Activated naive CD4-positive, alpha-beta T cell treated with anti-CD3 and anti-CD28 coated beads, Interleukin-2, amount 50 U/mL, for 72 hours (primary cell): ENCODE measurements at regions not wholly inside any gene's neighbourhood (a gene's known extent, or its start where the extent isn't known, plus 50 kb on each side); places are given as distances from the start of the nearest gene placed in this dataset.

Source experiments
- ATAC-seq, 2 donors: fragments of 150-1000 bp; cut with Tn5 transposase; 2 replicates each; pipeline ENCODE4 v1.10.0; 2021; ENCODE audit warnings: mild to moderate bottlenecking in 2 of 2, moderate library complexity in 2 of 2
- DNase-seq, 2 donors: peaks; one replicate each; pipeline ENCODE4 v3.0.0; 2021 to 2022; ENCODE audit warnings: low spot score in 2 of 2
- H3K27ac Mint-ChIP-seq, 2 donors: one replicate each; pipeline ENCODE4 v1.8.0; 2022; ENCODE audit warnings: mild to moderate bottlenecking in 2 of 2, mixed read lengths in 2 of 2
- H3K36me3 Mint-ChIP-seq, 2 donors: one replicate each; pipeline ENCODE4 v1.8.0; 2022; ENCODE audit warnings: mixed read lengths in 2 of 2
- H3K9me3 Mint-ChIP-seq, 2 donors: one replicate each; pipeline ENCODE4 v1.8.0; 2022; ENCODE audit warnings: mixed read lengths in 2 of 2

DNA sequence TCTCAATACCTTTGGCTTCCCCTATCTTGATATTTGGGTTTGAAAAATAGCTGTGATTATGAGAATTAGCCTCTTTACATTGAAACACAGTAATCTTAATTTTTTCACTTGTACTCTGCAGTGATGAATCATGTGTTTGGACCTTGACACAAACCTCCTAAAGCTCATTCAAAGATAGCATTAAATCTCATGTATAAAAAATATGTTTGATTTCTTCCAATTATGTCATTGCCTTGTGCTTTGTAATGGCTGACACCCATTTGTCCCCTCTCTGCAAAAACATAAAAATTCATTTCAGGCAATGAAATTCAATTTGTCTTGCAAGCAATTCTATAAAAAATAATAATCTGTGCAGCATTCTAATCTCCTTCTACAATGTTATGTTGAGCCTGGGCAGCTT lies 422.4 kb upstream of the BOD1L1 start:
- Mint-ChIP-seq H3K9me3 (no peaks in the 10 kb centered on the region), H3K36me3 (no peaks in the 10 kb centered on the region), H3K27ac (no peak overlapping the region)
- no peak for ATAC-seq
- no peak for DNase-seq

DNA sequence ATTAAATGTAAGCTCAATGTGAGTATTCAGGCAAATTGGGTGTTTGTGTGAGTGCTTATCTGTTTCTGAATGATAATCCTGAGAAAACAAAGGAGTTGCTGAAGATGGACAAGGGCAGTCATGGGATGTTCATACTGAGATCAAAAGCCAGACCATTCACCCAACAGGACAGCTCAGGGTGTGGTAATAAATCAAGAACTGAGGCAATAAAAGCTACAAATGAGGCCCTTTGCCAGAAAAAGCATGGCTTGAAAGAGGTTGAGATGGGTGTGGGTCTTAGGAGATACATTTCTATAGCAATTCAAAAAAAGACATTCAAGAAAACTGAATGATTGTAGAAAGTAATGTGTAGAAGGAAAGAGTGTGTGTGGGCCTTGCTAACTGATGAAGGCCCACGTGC lies 425.8 kb upstream of the BOD1L1 start:
- no peak for DNase-seq
- no peaks in the 10 kb centered on the region for H3K9me3 Mint-ChIP-seq
- ATAC-seq = no peak
- no peaks in the 10 kb centered on the region for H3K36me3 Mint-ChIP-seq
- H3K27ac Mint-ChIP-seq = no peak overlapping the region

DNA sequence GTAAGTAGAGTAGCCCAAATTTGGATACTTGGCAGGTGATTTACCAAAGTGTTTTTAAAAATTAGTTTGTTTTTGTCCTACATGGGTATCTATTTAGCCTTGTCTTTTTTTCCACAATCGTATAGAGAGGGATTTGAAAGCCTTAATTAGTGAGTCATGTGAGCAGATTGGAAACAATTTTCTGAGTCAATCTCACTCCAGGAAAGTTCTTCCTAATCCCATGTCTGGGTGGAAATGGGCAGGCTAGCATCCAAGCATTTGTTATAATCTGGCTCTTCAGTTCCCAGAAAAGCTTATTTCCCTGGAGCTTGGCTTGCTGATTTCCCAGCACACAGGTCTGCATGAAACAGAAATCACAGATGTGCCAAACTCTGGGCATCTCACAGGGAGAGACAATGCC lies 426.9 kb upstream of the BOD1L1 start:
- Mint-ChIP-seq H3K27ac (no peak overlapping the region), H3K9me3 (no peaks in the 10 kb centered on the region), H3K36me3 (no peaks in the 10 kb centered on the region)
- no peak for ATAC-seq
- no peak for DNase-seq

DNA sequence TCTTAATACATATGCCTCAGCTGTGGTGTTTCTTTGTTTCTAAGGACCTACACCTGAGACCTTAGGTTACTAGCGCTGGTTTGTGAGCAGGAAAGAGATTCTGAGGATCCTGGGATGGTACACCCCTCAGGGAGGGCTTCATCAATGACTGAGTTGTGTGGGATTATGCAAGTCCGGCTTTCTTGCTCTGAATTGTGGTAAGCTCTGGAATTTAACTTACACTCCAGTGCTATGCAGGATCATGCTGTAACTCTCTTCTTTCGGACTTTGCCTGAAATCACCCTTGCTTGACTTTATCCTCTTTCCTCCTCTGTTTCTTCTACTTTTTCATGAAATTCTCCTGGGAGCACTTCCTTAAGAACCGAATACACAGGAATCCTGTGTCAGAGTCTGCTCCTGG lies 431.5 kb upstream of the BOD1L1 start:
- Mint-ChIP-seq H3K9me3 (no peaks in the 10 kb centered on the region), H3K27ac (no peak overlapping the region), H3K36me3 (no peaks in the 10 kb centered on the region)
- DNase-seq (no peak), ATAC-seq (no peak)

DNA sequence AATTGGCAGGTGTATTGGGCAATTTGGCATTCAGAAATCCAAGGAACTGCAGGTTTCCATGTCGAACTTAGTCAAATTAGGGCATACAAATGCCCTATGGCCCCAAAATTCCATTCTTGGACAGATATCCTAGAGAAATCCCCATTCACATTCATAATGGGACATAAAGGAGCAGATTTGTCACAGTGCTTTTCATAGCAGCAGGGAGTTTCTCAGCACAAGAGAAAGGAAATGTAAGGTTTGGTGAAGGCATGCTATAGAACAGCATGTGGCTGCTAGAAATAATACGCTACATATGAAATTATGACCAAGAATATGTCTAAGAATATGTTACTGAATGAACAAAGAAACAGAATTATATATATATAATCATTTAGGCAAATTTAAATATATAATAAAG lies 437.5 kb upstream of the BOD1L1 start:
- ATAC-seq (no peak), DNase-seq (no peak)
- H3K27ac Mint-ChIP-seq = no peak overlapping the region
- peaks cover 0 to 4% of the 10 kb centered on the region in 2 donors for H3K9me3 Mint-ChIP-seq
- H3K36me3 Mint-ChIP-seq = no peaks in the 10 kb centered on the region

DNA sequence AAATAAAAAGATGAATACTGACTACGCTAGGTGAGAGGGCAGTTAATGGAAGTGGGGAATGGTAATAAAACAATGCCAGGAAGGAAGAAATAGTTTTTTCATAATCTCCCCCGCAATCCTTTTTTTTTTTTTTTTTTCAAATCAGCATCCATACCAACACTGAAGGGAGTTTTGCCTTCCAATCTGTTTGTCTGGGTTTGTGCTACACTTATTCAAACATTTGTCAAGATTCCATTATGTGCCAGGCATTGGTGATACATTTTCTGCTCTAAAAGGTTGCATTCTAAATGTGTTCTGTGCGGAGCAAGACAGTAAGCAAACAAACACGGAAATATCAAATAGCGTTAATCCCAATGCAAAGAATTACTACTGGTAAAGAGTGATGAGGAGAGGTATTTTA lies 437.9 kb upstream of the BOD1L1 start:
- H3K27ac Mint-ChIP-seq = no peak overlapping the region
- H3K9me3 Mint-ChIP-seq = peaks cover 0 to 4% of the 10 kb centered on the region in 2 donors
- H3K36me3 Mint-ChIP-seq = no peaks in the 10 kb centered on the region
- no peak for DNase-seq
- no peak for ATAC-seq

DNA sequence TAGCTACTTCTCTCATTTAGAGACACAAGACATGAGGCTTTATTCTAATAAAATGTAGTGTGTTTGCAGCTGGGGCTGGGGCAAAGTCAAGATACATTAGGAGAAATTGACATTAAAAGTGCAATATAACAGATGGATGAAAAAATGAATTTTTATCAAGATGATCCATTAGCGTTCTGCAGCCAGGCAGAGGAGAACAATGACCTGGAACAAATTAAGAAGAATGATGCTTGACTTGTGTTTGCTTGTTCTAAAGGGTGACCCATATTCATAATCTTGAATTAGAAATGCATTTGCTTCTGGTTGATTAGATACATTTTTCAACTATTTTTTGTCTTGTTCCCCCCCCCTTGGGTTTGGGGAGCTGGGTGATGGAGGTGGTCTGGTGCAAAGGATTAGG lies 439.5 kb upstream of the BOD1L1 start:
- DNase-seq (no peak), ATAC-seq (no peak)
- Mint-ChIP-seq H3K9me3 (peaks cover 0 to 6% of the 10 kb centered on the region in 2 donors), H3K27ac (no peak overlapping the region), H3K36me3 (peaks cover 0 to 5% of the 10 kb centered on the region in 2 donors)

DNA sequence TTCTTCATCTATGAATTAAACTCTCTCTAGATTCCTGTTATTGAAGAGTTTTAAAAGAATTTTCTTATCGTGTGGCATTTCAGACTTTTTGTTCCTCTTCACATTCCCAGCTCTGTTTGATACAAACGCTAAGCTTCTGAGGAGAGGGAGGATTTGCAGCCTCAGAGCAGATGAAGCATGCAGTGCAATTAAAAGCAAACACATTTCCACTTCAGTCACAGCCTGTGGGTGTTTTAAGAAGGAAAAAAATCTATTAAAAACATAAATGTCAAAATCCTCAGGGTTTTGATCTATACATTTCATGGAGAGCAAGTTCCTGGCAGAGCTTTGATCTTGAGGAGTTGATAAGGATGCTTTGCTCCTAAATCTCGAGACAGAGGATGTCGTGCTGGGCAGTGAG lies 442.4 kb upstream of the BOD1L1 start:
- ATAC-seq = no peak
- Mint-ChIP-seq H3K36me3 (peaks cover 0 to 21% of the 10 kb centered on the region in 2 donors), H3K27ac (no peak overlapping the region), H3K9me3 (peaks cover 4 to 24% of the 10 kb centered on the region in 2 donors)
- no peak for DNase-seq

DNA sequence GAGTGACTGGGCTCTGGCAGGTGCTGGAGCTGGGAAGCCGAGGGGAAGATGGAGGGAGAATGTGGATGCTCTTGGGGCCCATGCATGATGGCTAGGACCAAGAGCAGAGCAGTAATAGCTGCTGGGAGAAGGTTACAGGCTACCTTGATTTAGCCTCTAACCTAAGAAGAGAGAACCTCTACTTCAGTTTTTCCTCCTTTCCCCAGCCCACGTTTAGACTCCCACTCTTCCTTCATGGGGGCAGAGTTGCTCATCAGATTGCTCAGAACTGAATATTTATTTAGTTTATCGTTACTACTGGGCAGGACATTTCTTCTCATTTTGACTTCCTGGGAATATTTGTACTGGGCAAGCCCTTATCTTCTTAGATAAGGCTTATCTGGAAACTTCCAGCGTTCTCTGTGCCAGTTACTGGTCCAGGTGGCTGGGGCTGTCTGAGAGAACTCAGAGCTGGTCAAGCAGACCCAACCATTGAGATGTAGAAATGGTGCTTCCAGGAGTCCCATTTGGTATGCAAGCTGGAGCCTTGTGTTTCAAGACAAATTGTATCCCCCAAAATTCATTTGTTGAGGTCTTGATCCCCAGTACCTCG lies 442.9 kb upstream of the BOD1L1 start:
- Mint-ChIP-seq H3K27ac (no peak overlapping the region), H3K9me3 (peaks cover 9 to 24% of the 10 kb centered on the region in 2 donors), H3K36me3 (peaks cover 0 to 21% of the 10 kb centered on the region in 2 donors)
- DNase-seq (no peak), ATAC-seq (no peak)

DNA sequence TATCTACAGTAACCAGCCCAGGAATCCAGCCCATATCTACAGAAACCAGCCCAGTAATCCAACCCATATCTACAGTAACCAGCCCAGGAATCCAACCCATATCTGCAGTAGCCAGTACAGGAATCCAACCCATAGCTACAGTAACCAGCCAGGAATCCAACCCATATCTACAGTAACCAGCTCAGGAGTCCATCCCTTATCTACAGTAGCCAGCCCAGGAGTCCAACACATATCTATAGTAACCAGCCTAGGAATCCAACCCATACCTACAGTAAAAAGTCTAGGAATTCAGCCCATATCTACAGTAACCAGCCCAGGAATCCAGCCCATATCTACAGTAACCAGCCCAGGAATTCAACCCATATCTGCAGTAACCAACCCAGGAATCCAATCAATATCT lies 445.0 kb upstream of the BOD1L1 start:
- no peak overlapping the region for H3K27ac Mint-ChIP-seq
- H3K9me3 Mint-ChIP-seq = peaks cover 15 to 24% of the 10 kb centered on the region in 2 donors
- ATAC-seq (no peak), DNase-seq (no peak)
- peaks cover 0 to 21% of the 10 kb centered on the region in 2 donors for H3K36me3 Mint-ChIP-seq

DNA sequence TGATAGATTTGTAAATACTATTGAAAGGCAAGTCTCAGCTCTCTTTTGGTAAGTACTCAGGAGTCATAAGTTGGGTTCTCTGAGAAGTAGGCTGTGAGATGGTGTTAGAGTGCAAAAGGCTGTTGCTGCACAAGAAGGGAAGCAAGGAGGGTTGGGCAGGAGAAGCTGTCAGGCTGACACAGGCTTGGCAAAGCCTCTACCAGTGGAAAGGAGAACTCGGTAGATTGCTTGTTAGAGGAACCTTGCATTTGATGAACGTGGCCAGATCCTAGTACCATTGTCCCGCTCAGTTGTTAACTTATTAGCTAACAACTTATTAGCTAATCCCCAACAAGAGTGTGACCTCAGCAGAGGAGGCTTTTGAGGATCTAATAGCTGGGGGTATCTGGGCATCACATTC lies 449.3 kb upstream of the BOD1L1 start:
- DNase-seq = no peak
- no peak overlapping the region for H3K27ac Mint-ChIP-seq
- peaks cover 0 to 18% of the 10 kb centered on the region in 2 donors for H3K36me3 Mint-ChIP-seq
- no peak for ATAC-seq
- peaks cover 15 to 20% of the 10 kb centered on the region in 2 donors for H3K9me3 Mint-ChIP-seq

DNA sequence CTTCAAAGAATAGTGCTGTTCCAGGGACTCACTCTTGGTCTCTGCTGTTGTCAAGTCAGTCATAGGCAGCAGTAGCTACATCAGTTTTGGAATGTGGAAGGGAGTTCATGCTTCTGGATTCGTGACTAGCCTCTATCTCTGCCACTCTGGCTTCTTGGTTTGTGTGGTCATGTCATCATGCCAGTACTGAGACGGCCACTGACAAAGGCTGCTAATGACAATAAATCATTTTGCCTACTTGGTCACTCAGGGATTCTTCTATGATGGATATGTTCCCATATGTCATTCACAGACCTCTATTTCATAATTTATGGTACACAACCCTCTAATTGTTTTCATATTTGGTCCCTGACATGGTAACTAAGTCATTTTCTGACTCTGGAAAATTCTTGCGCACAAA lies 450.8 kb upstream of the BOD1L1 start:
- Mint-ChIP-seq H3K27ac (no peak overlapping the region), H3K9me3 (peaks cover 5 to 12% of the 10 kb centered on the region in 2 donors), H3K36me3 (peaks cover 0 to 5% of the 10 kb centered on the region in 2 donors)
- no peak for ATAC-seq
- no peak for DNase-seq

DNA sequence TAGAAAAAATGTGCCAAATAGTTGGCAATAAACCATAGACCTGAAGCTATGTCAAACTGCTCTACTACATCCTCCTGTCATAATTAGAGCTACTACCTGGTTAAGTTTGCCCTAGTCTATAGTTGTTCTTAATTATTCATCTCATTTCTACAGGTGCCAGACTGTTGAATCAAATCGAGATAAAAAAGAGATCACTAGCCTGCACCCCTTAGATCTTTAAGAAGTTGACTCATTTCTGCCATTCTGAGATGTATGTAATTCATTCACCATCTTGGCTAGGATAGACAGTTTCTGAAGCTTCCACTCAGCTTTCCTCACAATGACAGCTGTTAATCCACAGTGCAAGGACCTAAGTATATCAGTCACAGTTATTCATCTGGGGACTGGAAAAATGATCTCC lies 452.1 kb upstream of the BOD1L1 start:
- ATAC-seq = peak; percentile 39 to 97
- H3K9me3 Mint-ChIP-seq = peaks cover 0 to 12% of the 10 kb centered on the region in 2 donors
- DNase-seq = no peak
- H3K27ac Mint-ChIP-seq = no peak overlapping the region
- no peaks in the 10 kb centered on the region for H3K36me3 Mint-ChIP-seq

DNA sequence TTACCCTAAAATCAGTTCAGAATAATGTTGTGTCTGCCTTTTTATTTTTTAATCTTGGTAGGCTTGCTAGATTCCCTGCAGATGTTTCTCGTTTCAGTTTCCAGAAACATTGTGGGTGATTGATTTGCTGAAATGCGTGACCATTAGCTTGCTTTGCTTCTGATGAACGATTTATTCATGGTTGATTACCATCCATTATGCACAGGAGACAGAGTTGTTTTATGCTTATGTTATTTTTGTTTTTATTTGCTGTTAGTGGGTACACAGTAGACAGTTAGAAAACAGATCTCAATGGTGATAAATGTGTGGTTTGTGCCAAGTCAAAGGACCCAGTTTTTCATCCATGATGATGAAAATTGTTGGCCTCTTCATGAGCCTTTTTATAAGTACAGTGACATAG lies 455.6 kb upstream of the BOD1L1 start:
- Mint-ChIP-seq H3K27ac (no peak overlapping the region), H3K9me3 (peaks cover 4 to 13% of the 10 kb centered on the region in 2 donors), H3K36me3 (no peaks in the 10 kb centered on the region)
- ATAC-seq (no peak), DNase-seq (no peak)

DNA sequence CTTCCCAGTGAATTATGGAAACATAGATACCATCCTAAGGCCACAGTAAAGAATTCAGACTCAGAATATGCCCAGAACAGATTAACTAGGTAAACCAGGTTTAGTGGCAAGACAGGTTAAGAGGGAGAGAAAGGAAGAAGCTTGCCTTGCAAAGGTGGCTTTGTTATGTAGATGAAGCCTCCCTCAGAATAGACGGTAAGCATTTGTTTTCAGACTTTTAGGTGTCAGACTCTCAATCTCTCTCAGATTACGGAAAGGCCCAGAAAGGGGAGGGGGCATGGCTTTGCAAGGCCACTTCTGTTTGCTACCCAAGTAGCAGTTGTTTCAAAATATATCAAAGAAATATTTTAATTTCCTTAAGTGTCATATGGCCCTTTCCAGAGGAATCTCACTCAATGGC lies 457.1 kb upstream of the BOD1L1 start:
- no peak for ATAC-seq
- peaks cover 4 to 18% of the 10 kb centered on the region in 2 donors for H3K9me3 Mint-ChIP-seq
- H3K36me3 Mint-ChIP-seq = no peaks in the 10 kb centered on the region

DNA sequence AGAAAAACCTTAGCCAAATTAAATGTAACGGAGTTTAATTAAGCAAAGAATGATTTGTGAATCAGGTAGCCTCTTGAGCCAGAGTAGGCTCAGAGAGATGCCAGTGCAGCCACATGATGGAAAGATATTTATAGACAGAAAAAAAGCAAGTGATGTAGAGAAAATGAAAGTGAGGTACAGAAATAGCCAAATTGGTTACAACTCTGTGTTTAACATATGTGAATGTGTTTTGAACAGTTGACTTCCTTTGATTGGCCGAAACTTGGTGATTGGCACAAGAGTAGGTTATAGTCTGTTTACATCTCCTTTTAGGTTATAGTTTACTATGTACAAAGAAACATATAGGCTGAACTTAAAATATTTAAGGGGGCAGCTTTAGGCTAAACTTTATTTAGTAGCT lies 459.9 kb upstream of the BOD1L1 start:
- ATAC-seq = no peak
- Mint-ChIP-seq H3K9me3 (peaks cover 10 to 25% of the 10 kb centered on the region in 2 donors), H3K27ac (no peak overlapping the region), H3K36me3 (peaks cover 0 to 6% of the 10 kb centered on the region in 2 donors)
- DNase-seq = no peak

More for the DNA sequence above, 457.1 kb upstream of the BOD1L1 start:
- DNase-seq = no peak
- H3K27ac Mint-ChIP-seq = no peak overlapping the region

DNA sequence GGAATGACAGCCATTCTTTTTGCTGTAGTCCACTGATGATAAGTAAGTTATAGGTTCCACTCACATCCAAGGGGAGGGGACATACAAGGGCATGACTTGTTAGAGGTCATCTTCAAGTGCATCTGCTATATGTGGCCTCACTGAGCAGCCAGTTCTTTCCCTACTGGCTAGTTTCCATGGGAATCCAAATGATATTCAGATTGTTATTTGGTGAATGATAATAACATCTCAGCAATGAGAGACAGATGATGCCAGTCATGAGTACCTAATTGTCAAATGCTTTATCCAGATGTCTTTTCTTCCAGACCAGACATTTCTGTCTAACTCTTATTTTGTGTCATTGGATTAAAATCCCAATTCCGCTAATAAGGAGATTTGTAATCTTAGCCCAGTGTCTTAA lies 460.4 kb upstream of the BOD1L1 start:
- DNase-seq (no peak), ATAC-seq (no peak)
- Mint-ChIP-seq H3K9me3 (peaks cover 10 to 25% of the 10 kb centered on the region in 2 donors), H3K36me3 (peaks cover 0 to 6% of the 10 kb centered on the region in 2 donors), H3K27ac (no peak overlapping the region)

DNA sequence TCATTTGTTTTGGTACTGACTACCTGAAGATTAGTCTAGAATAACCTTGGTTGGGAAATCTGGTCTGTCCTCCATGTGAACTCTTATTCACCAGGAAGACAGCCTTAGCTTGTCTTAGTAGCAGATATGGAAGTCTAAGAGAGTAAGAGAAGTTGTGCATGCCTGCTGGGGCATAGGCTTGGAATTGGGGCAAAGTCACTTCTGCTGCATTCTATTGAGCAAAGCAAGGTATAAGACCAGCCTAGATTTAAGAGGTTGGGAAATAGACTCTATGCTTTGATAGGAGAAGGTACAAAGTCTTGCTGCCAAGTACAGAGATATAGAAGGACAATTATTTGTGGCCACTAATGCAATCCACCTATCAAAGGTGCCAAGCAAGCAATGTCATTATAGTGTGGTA lies 464.0 kb upstream of the BOD1L1 start:
- no peak for DNase-seq
- peaks cover 0 to 6% of the 10 kb centered on the region in 2 donors for H3K36me3 Mint-ChIP-seq
- no peak for ATAC-seq
- H3K27ac Mint-ChIP-seq = no peak overlapping the region
- H3K9me3 Mint-ChIP-seq = peaks cover 7 to 13% of the 10 kb centered on the region in 2 donors
